ENCODE measurements at regions not wholly inside any gene's neighbourhood (a gene's known extent, or its start where the extent isn't known, plus 50 kb on each side); places are given as distances from the start of the nearest gene placed in this dataset.

DNA sequence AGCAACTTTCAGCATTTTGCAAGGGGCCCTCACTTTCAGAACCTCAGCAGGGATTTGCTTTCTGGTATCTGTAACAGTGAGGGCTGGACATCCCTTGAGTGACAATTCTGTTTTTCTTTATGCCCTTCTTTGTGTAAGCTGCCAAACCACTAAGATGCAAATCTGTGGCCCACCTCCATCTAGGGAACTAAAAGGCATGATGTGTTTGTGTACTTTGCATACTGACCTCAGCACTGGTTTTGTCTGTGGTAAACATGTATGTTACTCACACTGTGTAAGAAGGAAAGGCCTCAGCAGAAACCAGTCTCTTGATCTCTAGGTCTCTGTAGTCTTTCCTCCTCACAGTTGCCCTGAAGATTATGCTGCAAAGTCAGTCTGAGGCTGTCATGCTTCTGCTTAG, 396.6 kb upstream of the DYNLRB2 start:
- Histone ChIP-seq H3K4me3 (ENCODE audit: low read length) (no peak overlapping the region), H3K27me3 (ENCODE audit: control insufficient read depth, insufficient read depth, low read length) (no peaks in the 10 kb centered on the region), H3K36me3 (ENCODE audit: insufficient read depth, low read length) (no peaks in the 10 kb centered on the region), H3K9me3 (replicated peaks; ENCODE audit: low read length) (no peaks in the 10 kb centered on the region), H3K4me1 (ENCODE audit: control insufficient read depth, insufficient read depth, low read length) (peaks cover 15% of the 10 kb centered on the region), H3K9ac (ENCODE audit: low read depth, low read length) (no peak overlapping the region), H3K4me2 (ENCODE audit: low read length) (no peak overlapping the region)

DNA sequence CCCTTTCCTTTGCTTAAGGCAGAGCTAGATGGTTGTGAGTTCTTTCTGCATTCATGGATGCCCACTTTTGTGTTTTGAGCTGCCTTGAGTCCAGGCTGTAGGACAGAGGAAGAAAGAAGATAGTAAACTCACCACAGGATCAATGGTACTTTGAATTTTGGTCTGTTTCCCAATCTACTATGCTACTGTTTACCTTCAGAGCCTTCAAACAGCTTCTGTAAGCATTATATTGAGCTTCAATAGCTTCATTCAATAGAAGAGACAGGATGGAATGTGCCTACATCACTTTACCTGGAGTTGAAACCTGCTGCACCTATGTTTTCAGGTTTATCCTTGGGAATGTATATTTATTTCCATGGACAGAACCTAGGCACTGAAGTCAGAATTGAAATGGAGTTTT, 397.9 kb upstream of the DYNLRB2 start:
- Histone ChIP-seq H3K9me3 (replicated peaks; ENCODE audit: low read length) (no peaks in the 10 kb centered on the region), H3K4me1 (ENCODE audit: control insufficient read depth, insufficient read depth, low read length) (peaks cover 15% of the 10 kb centered on the region), H3K27me3 (ENCODE audit: control insufficient read depth, insufficient read depth, low read length) (no peaks in the 10 kb centered on the region), H3K9ac (ENCODE audit: low read depth, low read length) (no peak overlapping the region), H3K36me3 (ENCODE audit: insufficient read depth, low read length) (no peaks in the 10 kb centered on the region), H3K4me3 (ENCODE audit: low read length) (no peak overlapping the region), H3K4me2 (ENCODE audit: low read length) (no peak overlapping the region)

DNA sequence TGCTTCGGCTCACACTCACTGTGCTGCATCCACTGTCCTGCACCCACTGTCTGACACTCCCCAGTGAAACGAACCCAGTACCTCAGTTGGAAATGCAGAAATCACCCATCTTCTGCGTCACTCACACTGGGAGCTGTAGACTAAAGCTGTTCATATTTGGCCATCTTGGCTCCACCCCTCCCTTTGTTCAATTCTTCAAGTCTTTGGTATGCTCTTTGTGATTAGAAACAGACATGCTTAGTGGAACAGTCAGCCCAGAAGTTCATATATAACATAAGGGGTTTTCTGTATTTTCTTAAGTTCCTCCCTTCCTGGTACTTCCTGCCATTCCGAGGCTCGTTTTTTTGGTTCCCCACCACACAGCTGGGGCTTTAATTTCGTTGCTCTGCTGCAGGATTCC, 398.5 kb upstream of the DYNLRB2 start:
- Histone ChIP-seq H3K4me2 (ENCODE audit: low read length) (no peak overlapping the region), H3K4me1 (ENCODE audit: control insufficient read depth, insufficient read depth, low read length) (peaks cover 8% of the 10 kb centered on the region), H3K9ac (ENCODE audit: low read depth, low read length) (no peak overlapping the region), H3K4me3 (ENCODE audit: low read length) (no peak overlapping the region), H3K27me3 (ENCODE audit: control insufficient read depth, insufficient read depth, low read length) (no peaks in the 10 kb centered on the region), H3K36me3 (ENCODE audit: insufficient read depth, low read length) (no peaks in the 10 kb centered on the region), H3K9me3 (replicated peaks; ENCODE audit: low read length) (no peaks in the 10 kb centered on the region)

DNA sequence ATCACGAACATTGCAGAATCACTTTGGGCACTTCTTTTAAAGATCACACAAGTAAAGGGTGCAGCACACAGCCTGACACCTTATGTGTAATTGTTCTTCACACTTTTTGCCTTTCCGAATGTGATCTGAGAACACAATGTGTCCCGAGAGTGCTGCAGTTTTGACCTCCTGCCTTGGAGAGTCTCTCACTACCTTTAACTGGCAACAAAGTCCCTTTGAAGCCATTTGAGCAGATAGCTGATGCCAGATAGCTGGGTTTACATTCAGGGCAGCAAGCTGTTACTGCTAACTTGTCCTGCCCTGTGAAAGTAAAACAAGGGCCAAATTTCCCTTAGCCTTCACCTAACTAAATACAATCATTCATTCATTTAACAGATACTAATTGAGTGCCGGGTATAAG, 411.0 kb upstream of the DYNLRB2 start:
- Histone ChIP-seq H3K4me3 (ENCODE audit: low read length) (no peak overlapping the region), H3K9ac (ENCODE audit: low read depth, low read length) (no peak overlapping the region), H3K27me3 (ENCODE audit: control insufficient read depth, insufficient read depth, low read length) (no peaks in the 10 kb centered on the region), H3K4me1 (ENCODE audit: control insufficient read depth, insufficient read depth, low read length) (peaks cover 6% of the 10 kb centered on the region), H3K36me3 (ENCODE audit: insufficient read depth, low read length) (no peaks in the 10 kb centered on the region), H3K9me3 (replicated peaks; ENCODE audit: low read length) (no peaks in the 10 kb centered on the region), H3K4me2 (ENCODE audit: low read length) (no peak overlapping the region)

DNA sequence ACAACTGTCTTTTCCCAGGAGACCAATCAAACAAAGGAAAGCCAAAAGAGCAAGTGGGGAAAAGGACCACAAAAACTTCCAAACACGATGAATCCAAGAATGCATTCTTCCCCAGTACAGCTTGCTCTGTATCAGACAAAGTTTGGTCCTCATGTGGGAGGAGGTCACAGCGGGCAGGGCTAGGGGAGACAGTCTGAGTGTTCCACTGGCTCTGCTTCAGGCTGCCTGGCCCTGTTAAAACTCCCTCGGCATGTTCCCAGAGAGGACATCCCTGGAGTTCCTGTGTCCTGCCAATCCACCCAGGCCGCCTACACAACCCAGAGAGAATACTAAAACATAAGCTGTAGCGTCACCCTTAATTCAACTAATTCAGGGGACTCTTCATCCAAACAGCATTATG, 415.1 kb upstream of the DYNLRB2 start:
- Histone ChIP-seq H3K9ac (ENCODE audit: low read depth, low read length) (no peak overlapping the region), H3K36me3 (ENCODE audit: insufficient read depth, low read length) (no peaks in the 10 kb centered on the region), H3K4me3 (ENCODE audit: low read length) (no peak overlapping the region), H3K9me3 (replicated peaks; ENCODE audit: low read length) (no peaks in the 10 kb centered on the region), H3K4me2 (ENCODE audit: low read length) (no peak overlapping the region), H3K4me1 (ENCODE audit: control insufficient read depth, insufficient read depth, low read length) (peaks cover 6% of the 10 kb centered on the region), H3K27me3 (ENCODE audit: control insufficient read depth, insufficient read depth, low read length) (no peaks in the 10 kb centered on the region)

DNA sequence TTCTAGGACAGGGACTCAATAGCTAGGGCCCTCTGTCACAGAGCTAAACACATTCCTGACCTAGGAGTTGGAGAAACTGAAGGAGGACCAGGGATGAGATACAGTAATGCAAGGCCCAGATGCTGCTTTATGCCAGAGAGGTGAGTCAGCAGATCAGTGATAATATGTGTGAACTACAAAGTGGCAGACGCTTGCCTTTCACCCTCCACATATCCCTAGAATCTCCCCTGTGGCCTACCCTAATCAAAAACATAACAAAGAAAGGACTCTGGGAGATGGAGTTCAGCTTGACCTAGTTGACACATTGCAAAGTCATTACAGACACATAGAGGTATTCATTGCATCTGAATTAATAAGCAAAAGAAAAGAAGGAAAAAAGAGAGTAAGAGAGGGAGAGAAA, 417.6 kb upstream of the DYNLRB2 start:
- no peak overlapping the region for H3K4me3 ChIP-seq (ENCODE audit: low read length)
- no peaks in the 10 kb centered on the region for H3K36me3 ChIP-seq (ENCODE audit: insufficient read depth, low read length)
- no peaks in the 10 kb centered on the region for H3K9me3 ChIP-seq (replicated peaks; ENCODE audit: low read length)
- H3K4me1 ChIP-seq (ENCODE audit: control insufficient read depth, insufficient read depth, low read length): peaks cover 6% of the 10 kb centered on the region
- no peak overlapping the region for H3K9ac ChIP-seq (ENCODE audit: low read depth, low read length)
- H3K4me2 ChIP-seq (ENCODE audit: low read length): no peak overlapping the region
- no peaks in the 10 kb centered on the region for H3K27me3 ChIP-seq (ENCODE audit: control insufficient read depth, insufficient read depth, low read length)

DNA sequence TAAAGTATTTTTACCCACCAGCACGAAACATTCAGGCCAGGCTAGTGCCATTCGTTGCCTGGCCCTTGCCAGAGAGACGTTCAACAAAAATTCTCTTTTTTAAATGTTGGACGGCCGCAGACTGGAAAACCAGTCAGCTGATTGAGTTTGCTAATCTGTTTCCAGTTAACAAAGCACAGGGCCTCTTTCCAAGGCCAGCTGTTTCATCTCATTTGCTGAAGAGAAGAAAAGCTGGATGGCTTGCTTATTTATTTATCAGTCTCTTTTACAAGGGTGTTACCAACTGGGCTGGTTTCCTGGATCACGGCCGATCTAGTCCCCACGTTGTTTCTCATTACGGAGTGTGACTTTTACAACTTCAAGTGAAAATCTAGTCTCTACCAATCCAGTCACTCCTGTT, 418.7 kb upstream of the DYNLRB2 start:
- peaks cover 6% of the 10 kb centered on the region for H3K4me1 ChIP-seq (ENCODE audit: control insufficient read depth, insufficient read depth, low read length)
- H3K9ac ChIP-seq (ENCODE audit: low read depth, low read length): no peak overlapping the region
- no peaks in the 10 kb centered on the region for H3K9me3 ChIP-seq (replicated peaks; ENCODE audit: low read length)
- H3K4me2 ChIP-seq (ENCODE audit: low read length): no peak overlapping the region
- H3K4me3 ChIP-seq (ENCODE audit: low read length): no peak overlapping the region
- no peaks in the 10 kb centered on the region for H3K36me3 ChIP-seq (ENCODE audit: insufficient read depth, low read length)
- no peaks in the 10 kb centered on the region for H3K27me3 ChIP-seq (ENCODE audit: control insufficient read depth, insufficient read depth, low read length)

DNA sequence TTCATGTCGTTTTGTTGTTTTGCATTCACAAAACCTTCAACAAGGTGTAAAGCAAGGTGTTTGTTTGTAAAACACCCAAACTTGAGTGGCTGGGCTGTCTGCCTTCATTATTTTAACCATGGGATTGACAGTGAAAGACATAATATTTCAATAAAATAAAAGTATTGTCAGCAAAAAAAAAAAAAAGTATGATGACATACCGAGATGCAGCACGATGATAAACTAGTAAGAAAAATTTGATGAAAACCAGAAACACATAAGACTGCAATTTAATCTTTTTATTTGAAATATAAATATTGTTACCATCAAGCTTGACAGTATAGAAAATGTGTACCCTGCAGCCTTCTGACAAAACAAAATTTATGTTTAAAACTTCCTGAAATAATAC, 419.3 kb upstream of the DYNLRB2 start:
- Histone ChIP-seq H3K36me3 (ENCODE audit: insufficient read depth, low read length) (no peaks in the 10 kb centered on the region), H3K9me3 (replicated peaks; ENCODE audit: low read length) (no peaks in the 10 kb centered on the region), H3K4me3 (ENCODE audit: low read length) (no peak overlapping the region), H3K4me2 (ENCODE audit: low read length) (no peak overlapping the region), H3K9ac (ENCODE audit: low read depth, low read length) (no peak overlapping the region), H3K27me3 (ENCODE audit: control insufficient read depth, insufficient read depth, low read length) (no peaks in the 10 kb centered on the region), H3K4me1 (ENCODE audit: control insufficient read depth, insufficient read depth, low read length) (peaks cover 6% of the 10 kb centered on the region)

DNA sequence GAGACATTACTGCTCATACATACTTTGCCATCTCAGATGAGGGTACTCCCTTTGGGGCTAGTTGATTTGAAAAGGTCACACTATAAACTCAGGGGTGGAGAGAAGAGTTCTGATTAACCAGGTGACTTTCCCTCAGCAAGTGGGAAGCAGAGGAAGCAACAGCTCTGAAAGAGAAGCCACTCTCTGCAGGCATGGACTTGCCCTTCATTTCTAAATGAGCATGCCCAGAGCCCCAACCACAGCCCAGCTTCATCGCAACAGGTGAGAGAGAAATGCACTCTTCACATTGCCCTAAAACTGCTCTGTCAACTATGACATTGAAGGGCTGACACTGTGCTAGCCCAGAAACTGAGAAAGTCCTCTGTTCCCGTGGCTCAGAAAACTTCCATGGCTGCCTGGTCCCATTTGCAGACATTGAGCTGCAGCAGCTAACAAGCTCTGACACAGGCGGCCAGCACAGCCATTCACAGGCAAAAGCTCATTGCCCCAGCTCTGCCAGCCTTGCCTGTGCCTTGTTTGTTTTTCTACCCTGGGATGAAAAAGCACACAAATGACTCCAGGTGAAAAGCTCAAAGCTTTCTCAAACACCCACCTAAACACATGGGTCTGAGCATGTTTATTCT, 419.8 kb upstream of the DYNLRB2 start:
- Histone ChIP-seq H3K4me1 (ENCODE audit: control insufficient read depth, insufficient read depth, low read length) (peaks cover 6% of the 10 kb centered on the region), H3K4me3 (ENCODE audit: low read length) (no peak overlapping the region), H3K9me3 (replicated peaks; ENCODE audit: low read length) (no peaks in the 10 kb centered on the region), H3K9ac (ENCODE audit: low read depth, low read length) (no peak overlapping the region), H3K4me2 (ENCODE audit: low read length) (no peak overlapping the region), H3K36me3 (ENCODE audit: insufficient read depth, low read length) (no peaks in the 10 kb centered on the region), H3K27me3 (ENCODE audit: control insufficient read depth, insufficient read depth, low read length) (no peaks in the 10 kb centered on the region)

DNA sequence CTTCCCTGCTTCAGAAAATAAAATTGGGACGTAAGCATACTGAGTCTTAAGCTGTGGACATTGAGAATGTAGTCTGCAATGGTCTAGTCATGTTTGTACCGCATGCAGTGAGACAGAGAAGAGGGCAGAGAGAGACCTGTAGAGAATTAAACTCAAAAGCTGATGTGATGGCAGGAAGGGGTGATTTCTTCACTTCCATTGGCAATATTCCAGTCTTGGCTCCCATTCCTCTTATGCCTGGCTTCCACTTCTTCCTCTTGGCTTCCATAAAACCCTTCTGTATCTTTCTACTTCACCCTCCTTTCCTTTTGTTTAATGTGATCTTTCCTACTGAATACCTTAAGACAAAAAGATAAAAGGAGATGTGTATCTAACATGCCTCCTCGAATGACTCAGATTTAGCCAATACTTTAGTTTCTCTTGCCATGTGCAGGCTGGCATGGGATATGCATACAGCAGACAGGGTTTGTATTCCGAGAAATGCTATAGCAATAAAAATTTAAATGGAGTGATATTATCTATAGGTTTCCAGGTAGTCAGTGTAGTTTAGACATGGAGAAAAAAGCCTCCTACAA, 423.1 kb upstream of the DYNLRB2 start:
- H3K36me3 ChIP-seq (ENCODE audit: insufficient read depth, low read length): no peaks in the 10 kb centered on the region
- no peak overlapping the region for H3K4me2 ChIP-seq (ENCODE audit: low read length)
- no peaks in the 10 kb centered on the region for H3K27me3 ChIP-seq (ENCODE audit: control insufficient read depth, insufficient read depth, low read length)
- no peaks in the 10 kb centered on the region for H3K9me3 ChIP-seq (replicated peaks; ENCODE audit: low read length)
- H3K4me1 ChIP-seq (ENCODE audit: control insufficient read depth, insufficient read depth, low read length): no peaks in the 10 kb centered on the region
- no peak overlapping the region for H3K9ac ChIP-seq (ENCODE audit: low read depth, low read length)
- no peak overlapping the region for H3K4me3 ChIP-seq (ENCODE audit: low read length)

DNA sequence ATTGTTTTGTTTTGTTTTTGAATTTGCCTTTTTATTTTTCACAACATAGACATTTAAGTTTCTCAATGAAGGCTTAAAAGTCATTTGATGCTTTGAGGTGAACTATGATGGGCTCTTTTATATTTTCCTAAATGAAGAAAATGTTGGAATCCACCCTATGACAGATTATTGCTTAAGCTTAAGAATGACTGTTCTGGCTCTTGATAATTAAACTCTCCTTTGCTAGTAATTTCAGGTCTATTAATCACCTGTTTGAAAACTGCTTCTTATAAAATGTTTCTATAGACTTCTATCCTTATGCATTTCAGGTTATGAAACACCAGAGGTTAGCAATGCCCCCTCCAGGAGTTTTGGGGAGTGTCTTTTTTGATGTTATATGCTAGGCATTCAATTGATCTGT, 424.1 kb upstream of the DYNLRB2 start:
- Histone ChIP-seq H3K27me3 (ENCODE audit: control insufficient read depth, insufficient read depth, low read length) (no peaks in the 10 kb centered on the region), H3K4me3 (ENCODE audit: low read length) (no peak overlapping the region), H3K4me1 (ENCODE audit: control insufficient read depth, insufficient read depth, low read length) (no peaks in the 10 kb centered on the region), H3K9me3 (replicated peaks; ENCODE audit: low read length) (no peaks in the 10 kb centered on the region), H3K9ac (ENCODE audit: low read depth, low read length) (no peak overlapping the region), H3K4me2 (ENCODE audit: low read length) (no peak overlapping the region), H3K36me3 (ENCODE audit: insufficient read depth, low read length) (no peaks in the 10 kb centered on the region)

DNA sequence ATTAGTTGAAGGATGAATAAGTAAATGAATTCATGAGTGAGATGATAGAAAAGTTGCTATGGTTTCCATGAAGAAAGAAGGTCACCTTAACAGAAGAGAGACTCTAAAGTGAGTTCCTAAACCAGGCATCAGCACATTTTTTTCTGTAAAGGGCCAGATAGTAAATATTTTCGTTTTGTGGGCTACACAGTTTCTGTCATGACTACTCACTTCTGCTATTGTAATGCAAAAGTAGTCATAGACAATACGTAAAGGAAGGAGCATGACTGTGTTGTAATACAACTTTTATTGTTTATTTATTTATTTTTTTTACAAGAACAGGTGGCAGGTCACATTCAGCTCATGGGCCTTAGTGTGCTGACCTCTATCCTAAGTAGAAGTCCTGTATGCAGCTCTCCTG, 426.1 kb upstream of the DYNLRB2 start:
- H3K36me3 ChIP-seq (ENCODE audit: insufficient read depth, low read length): no peaks in the 10 kb centered on the region
- no peaks in the 10 kb centered on the region for H3K9me3 ChIP-seq (replicated peaks; ENCODE audit: low read length)
- H3K4me1 ChIP-seq (ENCODE audit: control insufficient read depth, insufficient read depth, low read length): no peaks in the 10 kb centered on the region
- H3K4me3 ChIP-seq (ENCODE audit: low read length): no peak overlapping the region
- no peak overlapping the region for H3K4me2 ChIP-seq (ENCODE audit: low read length)
- no peak overlapping the region for H3K9ac ChIP-seq (ENCODE audit: low read depth, low read length)
- H3K27me3 ChIP-seq (ENCODE audit: control insufficient read depth, insufficient read depth, low read length): no peaks in the 10 kb centered on the region
